GM12878 (cell line): ENCODE measurements at regions not wholly inside any gene's neighbourhood (a gene's known extent, or its start where the extent isn't known, plus 50 kb on each side); places are given as distances from the start of the nearest gene placed in this dataset.

Experiments
- ATAC-seq: fragments of 200-7000 bp; cut with Tn5 transposase; 3 replicates; pipeline ENCODE4 v1.9.1; 2020; ENCODE audit warnings: mild to moderate bottlenecking, moderate library complexity
- BruUV-seq: library from RNA; stranded (reverse); fragments of 400-500 nt; replicated peaks from 2 replicates; lab custom pipeline; 2021; lab: Mats Ljungman, UMichigan
- CTCF ChIA-PET: fragments of 300-600 bp; sonication (Branson Sonifier 250); formaldehyde crosslinking; extraction: SDS; loops from one replicate; lab custom pipeline; 2021; ENCODE audit warnings: inconsistent platforms; lab: Yijun Ruan, JAX
- POLR2A ChIA-PET: fragments of 350-600 bp; formaldehyde crosslinking; extraction: SDS; loops from one replicate; lab custom pipeline; 2021; ENCODE audit warnings: inconsistent platforms; lab: Charles Lee
- RAD21 ChIA-PET: fragments of 300-600 bp; sonication (Branson Sonifier 250); formaldehyde crosslinking; loops from one replicate; lab custom pipeline; 2023; ENCODE audit warnings: antibody characterized with exemption; ENCODE audit not compliant: unreplicated experiment; lab: Charles Lee
- SMC1A ChIA-PET: fragments of 300-600 bp; sonication (Branson Sonifier 250); formaldehyde crosslinking; loops from one replicate; lab custom pipeline; 2023; ENCODE audit not compliant: unreplicated experiment, uncharacterized antibody; lab: Charles Lee
- DNase-seq: peaks from one replicate; pipeline ENCODE4 v3.0.0-alpha.2; 2011; ENCODE audit warnings: low read depth, low spot score
- FAIRE-seq: peaks from 3 replicates; lab custom pipeline; 2011; peaks lifted over from hg19 to GRCh38; lab: Jason Lieb, UNC
- H2AFZ ChIP-seq: 2 replicates; pipeline ENCODE4 v1.6.0; 2011; ENCODE audit warnings: low read depth, low read length, control low read depth; ENCODE audit not compliant: control insufficient read depth
- H3K27ac ChIP-seq: 2 replicates; pipeline ENCODE4 v1.5.1; 2011; ENCODE audit warnings: control low read depth; ENCODE audit not compliant: control insufficient read depth, insufficient read depth
- H3K27me3 ChIP-seq, 2 experiments: replicated peaks in 1 of 2; 2 replicates each; pipeline versions ENCODE4 v1.6.0 to v1.6.1; 2011; ENCODE audit warnings: low read length in 1 of 2; ENCODE audit not compliant: control insufficient read depth in 2 of 2, insufficient read depth in 2 of 2
- H3K36me3 ChIP-seq, 2 experiments: 2 replicates each; pipeline ENCODE4 v1.5.1; 2011; ENCODE audit warnings: low read length in 1 of 2; ENCODE audit not compliant: control insufficient read depth in 2 of 2, insufficient read depth in 2 of 2
- H3K4me1 ChIP-seq: 2 replicates; pipeline ENCODE4 v1.6.1; 2011; ENCODE audit warnings: mild to moderate bottlenecking, low read length, moderate library complexity, mixed read lengths; ENCODE audit not compliant: control insufficient read depth, insufficient read depth
- H3K4me2 ChIP-seq: 2 replicates; pipeline ENCODE4 v1.6.0; 2011; ENCODE audit warnings: control low read depth; ENCODE audit not compliant: control insufficient read depth, insufficient read depth
- H3K4me3 ChIP-seq: fragments of 200-600 bp; sonication (generic); 2 replicates; pipeline ENCODE4 v1.5.1; 2016
- H3K79me2 ChIP-seq: 2 replicates; pipeline ENCODE4 v1.6.0; 2011; ENCODE audit warnings: low read length; ENCODE audit not compliant: control insufficient read depth, insufficient read depth
- H3K9ac ChIP-seq: 2 replicates; pipeline ENCODE4 v1.8.0; 2011; ENCODE audit warnings: low read length, control low read depth, mixed read lengths; ENCODE audit not compliant: control insufficient read depth, insufficient read depth
- H3K9me3 ChIP-seq: replicated peaks from 3 replicates; pipeline ENCODE4 v1.5.1; 2011; ENCODE audit warnings: mild to moderate bottlenecking, low read length; ENCODE audit not compliant: control insufficient read depth, insufficient read depth
- H4K20me1 ChIP-seq: 2 replicates; pipeline ENCODE4 v1.6.0; 2011; ENCODE audit not compliant: control insufficient read depth, insufficient read depth
- ATF3 ChIP-seq: IDR thresholded peaks from 2 replicates; pipeline ENCODE4 v1.6.1; 2011; ENCODE audit warnings: low read depth, mild to moderate bottlenecking, low read length, moderate library complexity, borderline replicate concordance; ENCODE audit errors: extremely low read depth
- BHLHE40 ChIP-seq, 2 experiments: fragments of 450-650 bp in 1 of 2; IDR thresholded peaks; 2 replicates each; pipeline ENCODE4 v1.6.1; 2011 to 2017; ENCODE audit warnings: low read depth in 2 of 2, borderline replicate concordance in 1 of 2, improper control_type of control experiment in 1 of 2, low read length in 1 of 2, mild to moderate bottlenecking in 1 of 2
- EGR1 ChIP-seq, 2 experiments: IDR thresholded peaks; 1 replicate in 1 of 2; 2 replicates in 1 of 2; pipeline ENCODE4 v1.6.1; 2011 to 2012; ENCODE audit warnings: low read depth in 2 of 2, low read length in 2 of 2, borderline replicate concordance in 1 of 2, mild to moderate bottlenecking in 1 of 2, moderate library complexity in 1 of 2
- KLF5 ChIP-seq: fragments of 450-650 bp; IDR thresholded peaks from 2 replicates; pipeline ENCODE4 v1.6.1; 2014; ENCODE audit warnings: mild to moderate bottlenecking; ENCODE audit not compliant: partially characterized antibody
- MYB ChIP-seq: fragments of 150-350 bp; IDR thresholded peaks from 2 replicates; pipeline ENCODE4 v1.6.1; 2014; ENCODE audit warnings: mild to moderate bottlenecking, low read depth, low read length, borderline replicate concordance
- NFIC ChIP-seq: IDR thresholded peaks from 2 replicates; pipeline ENCODE4 v1.6.1; 2012; ENCODE audit warnings: low read depth, mild to moderate bottlenecking, inconsistent platforms, low read length, moderate library complexity
- RAD51 ChIP-seq: fragments of 450-650 bp; IDR thresholded peaks from 2 replicates; pipeline ENCODE4 v1.6.1; 2016; ENCODE audit warnings: moderate library complexity, mild to moderate bottlenecking, inconsistent platforms
- ZBTB11 ChIP-seq: fragments of 450-650 bp; formaldehyde crosslinking; IDR thresholded peaks from 2 replicates; pipeline ENCODE4 v1.5.0; 2022; ENCODE audit warnings: mild to moderate bottlenecking, missing genetic modification characterization
- ZBTB4 ChIP-seq: fragments of 450-650 bp; formaldehyde crosslinking; IDR thresholded peaks from 2 replicates; pipeline ENCODE4 v1.4.0; 2022; ENCODE audit warnings: mild to moderate bottlenecking, moderate library complexity
- WGBS: methylation state at CpG from one replicate; pipeline ENCODE4 v1.1.6; 2016; ENCODE audit warnings: low lambda C conversion rate; ENCODE audit not compliant: insufficient replicate concordance, insufficient coverage; ENCODE audit errors: missing lambda C conversion rate; 5-methylcytosine and 5-hydroxymethylcytosine counted together
- in situ Hi-C: fragments of 300-500 bp; cut with MboI; formaldehyde crosslinking; loops from 9 replicates; pipeline ENCODE4 v1.14.3; 2018; ENCODE audit warnings: mixed read lengths
- intact Hi-C: fragments of 100-400 bp; cut with micrococcal nuclease; formaldehyde crosslinking; loops from one replicate; pipeline ENCODE4 v1.14.2; 2022; ENCODE audit not compliant: unreplicated experiment

GRCh38 chr19:31633014-31633413 lies 283.8 kb upstream of the TSHZ3 start:
- no TSS peak for BruUV-seq
- H3K4me2 ChIP-seq: no peak overlapping the region
- no peak overlapping the region for H3K4me3 ChIP-seq
- H3K79me2 ChIP-seq: no peaks in the 10 kb centered on the region
- ChIA-PET SMC1A (no interaction called here), CTCF (no interaction called here), RAD21 (no interaction called here), POLR2A (no interaction called here)
- no peaks in the 10 kb centered on the region for H4K20me1 ChIP-seq
- H3K27ac ChIP-seq: no peak overlapping the region
- DNase-seq (no peak), FAIRE-seq (no peak), ATAC-seq (no peak)
- in situ Hi-C loops (no loop called here), intact Hi-C loops (no loop called here)
- no peaks in the 10 kb centered on the region for H3K4me1 ChIP-seq
- H3K9ac ChIP-seq: no peak overlapping the region
- no peak for TF ChIP-seq MYB
- TF ChIP-seq RAD51: no peak
- no peak for TF ChIP-seq KLF5
- TF ChIP-seq EGR1 (IDR thresholded peaks at IDR 0.05; ENCODE audit: borderline replicate concordance in 1 of 2, low read depth in 2 of 2, low read length in 2 of 2): no peak
- no peak for TF ChIP-seq NFIC
- no peak for TF ChIP-seq ZBTB4 (CRISPR knock-in tag)
- no peak for TF ChIP-seq ATF3
- no peak for TF ChIP-seq ZBTB11 (CRISPR knock-in tag)
- TF ChIP-seq BHLHE40 (IDR thresholded peaks at IDR 0.05; ENCODE audit: borderline replicate concordance in 1 of 2, low read depth in 2 of 2, low read length in 1 of 2): no peak
- no peaks in the 10 kb centered on the region for H3K27me3 ChIP-seq
- H3K9me3 ChIP-seq: no peaks in the 10 kb centered on the region
- no peaks in the 10 kb centered on the region for H3K36me3 ChIP-seq
- 55% methylated on average over 8 of the region's 8 CpGs for WGBS
- no peak overlapping the region for H2AFZ ChIP-seq
